Spinal cord (tissue), 9 donors: ENCODE measurements at regions not wholly inside any gene's neighbourhood (a gene's known extent, or its start where the extent isn't known, plus 50 kb on each side); places are given as distances from the start of the nearest gene placed in this dataset.

Source experiments
- DNase-seq, 6 donors: peaks; one replicate each; pipeline versions ENCODE4 v3.0.0 to v3.0.0-alpha.2; 2013 to 2015; ENCODE audit warnings: low spot score in 6 of 6, low read depth in 4 of 6
- H3K27ac ChIP-seq: one replicate; pipeline ENCODE4 v1.5.1; 2013; ENCODE audit warnings: low read depth, low read length, control low read depth
- H3K27me3 ChIP-seq: one replicate; pipeline ENCODE4 v1.6.1; 2013; ENCODE audit warnings: low read length; ENCODE audit not compliant: control insufficient read depth, insufficient read depth
- H3K36me3 ChIP-seq: one replicate; pipeline ENCODE4 v1.6.1; 2013; ENCODE audit warnings: low read length; ENCODE audit not compliant: control insufficient read depth, insufficient read depth
- H3K4me1 ChIP-seq: one replicate; pipeline ENCODE4 v1.6.1; 2013; ENCODE audit warnings: low read length; ENCODE audit not compliant: control insufficient read depth, insufficient read depth
- H3K4me3 ChIP-seq: one replicate; pipeline ENCODE4 v1.5.1; 2013; ENCODE audit warnings: low read depth, low read length, control low read depth
- H3K9me3 ChIP-seq: one replicate; pipeline ENCODE4 v1.6.1; 2013; ENCODE audit warnings: low read length; ENCODE audit not compliant: control insufficient read depth, insufficient read depth
- WGBS: methylation state at CpG from one replicate; pipeline ENCODE4 v1.1.5; 2013; ENCODE audit warnings: missing lambda C conversion rate; ENCODE audit not compliant: insufficient coverage; 5-methylcytosine and 5-hydroxymethylcytosine counted together
- donor health status: healthy.

DNA sequence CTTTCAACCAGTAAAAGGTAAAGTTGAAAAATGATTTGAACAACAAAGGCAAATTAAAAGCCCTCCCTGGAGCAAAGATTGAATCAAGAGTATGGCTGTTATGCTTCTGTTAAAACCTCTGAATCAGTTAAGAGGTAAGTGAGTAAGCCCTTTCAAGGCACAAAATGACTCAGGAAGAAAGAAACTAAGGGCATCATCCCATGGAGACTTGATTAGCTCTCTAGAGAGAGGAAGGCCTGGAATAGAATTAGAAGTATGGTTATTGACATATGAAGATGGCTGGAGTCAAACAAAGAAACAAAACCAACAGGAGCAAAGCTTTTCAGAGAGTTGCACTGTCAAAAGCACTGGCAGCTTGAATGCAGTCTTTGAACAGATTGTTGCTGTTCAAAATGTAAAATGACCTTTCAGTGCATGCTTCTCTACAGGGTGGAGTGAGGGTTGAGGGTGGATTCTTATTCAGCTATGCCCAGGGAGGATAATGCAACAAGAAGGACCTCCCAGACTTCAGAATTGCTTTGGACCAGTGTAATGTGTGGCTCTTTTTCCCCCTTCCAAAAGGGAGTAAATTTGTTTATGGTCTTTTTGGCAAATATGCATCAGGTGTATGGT is 365.5 kb downstream of the GBA3 start:
- Histone ChIP-seq H3K27me3 (no peaks in the 10 kb centered on the region), H3K36me3 (no peaks in the 10 kb centered on the region), H3K9me3 (no peaks in the 10 kb centered on the region), H3K27ac (no peak overlapping the region), H3K4me3 (no peak overlapping the region), H3K4me1 (no peaks in the 10 kb centered on the region)
- no peak for DNase-seq

DNA sequence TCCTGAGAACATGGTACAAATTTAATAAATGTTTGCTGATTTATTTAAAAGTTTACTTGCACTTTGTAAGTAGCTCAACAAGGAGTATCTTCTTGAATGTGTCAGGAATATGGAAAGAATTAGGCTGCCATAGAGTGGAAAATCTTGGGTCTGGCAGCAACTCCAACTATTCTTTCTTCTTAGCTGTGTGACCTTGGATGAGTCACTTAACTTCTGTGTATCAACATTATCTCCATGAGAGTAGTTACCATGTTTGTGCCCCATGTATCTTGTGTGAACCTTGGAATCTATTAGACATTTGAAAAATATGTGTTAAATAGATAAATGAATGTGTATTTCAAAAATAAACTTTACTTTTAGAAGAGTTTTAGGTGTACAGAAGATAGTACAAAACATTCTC is 348.8 kb downstream of the GBA3 start:
- Histone ChIP-seq H3K27me3 (no peaks in the 10 kb centered on the region), H3K4me3 (no peak overlapping the region)

DNA sequence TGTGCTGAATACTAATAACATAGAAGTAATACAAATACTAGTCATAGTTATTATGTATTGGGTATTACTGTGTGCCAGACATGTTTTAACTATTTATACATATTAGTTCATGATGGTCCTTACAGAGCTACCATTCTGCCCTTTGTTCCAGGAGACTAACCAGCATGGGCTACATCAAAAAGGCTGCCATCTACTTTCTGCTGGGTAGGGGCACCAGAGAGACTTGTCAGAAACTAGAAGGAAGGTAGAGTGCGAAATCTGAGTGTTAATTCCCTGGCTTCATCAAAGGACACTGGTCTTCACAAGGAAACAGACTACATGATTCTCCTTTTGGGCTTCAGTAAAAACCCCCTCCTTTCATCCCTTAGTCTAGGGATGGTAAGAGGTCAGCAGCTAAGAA is 347.8 kb downstream of the GBA3 start:
- Histone ChIP-seq H3K4me1 (no peaks in the 10 kb centered on the region), H3K27me3 (no peaks in the 10 kb centered on the region), H3K36me3 (no peaks in the 10 kb centered on the region), H3K9me3 (no peaks in the 10 kb centered on the region), H3K27ac (no peak overlapping the region), H3K4me3 (no peak overlapping the region)
- WGBS = no CpG with 5 or more reads among the region's 1 CpG
- no peak for DNase-seq

More for the DNA sequence above, 348.8 kb downstream of the GBA3 start:
- Histone ChIP-seq H3K36me3 (no peaks in the 10 kb centered on the region), H3K27ac (no peak overlapping the region), H3K9me3 (no peaks in the 10 kb centered on the region), H3K4me1 (no peaks in the 10 kb centered on the region)
- no peak for DNase-seq

DNA sequence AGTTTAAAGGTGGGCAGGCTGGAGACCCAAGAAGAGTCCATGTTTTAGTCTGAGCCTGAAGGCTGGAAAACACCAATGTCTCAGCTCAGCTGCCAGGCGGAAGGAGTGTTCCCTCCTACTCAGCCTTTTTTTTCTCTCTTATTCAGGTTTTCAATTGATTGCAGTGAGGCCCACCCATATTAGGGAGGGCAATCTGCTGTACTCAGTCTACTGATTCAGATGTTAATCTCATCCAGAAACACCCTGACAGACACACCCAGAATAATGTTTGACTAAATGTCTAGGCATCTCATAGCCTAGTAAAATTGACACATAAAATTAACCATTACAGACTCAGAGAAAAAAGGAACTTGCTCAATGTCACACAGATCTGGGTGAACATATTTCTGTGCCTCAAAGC is 347.1 kb downstream of the GBA3 start:
- DNase-seq = no peak
- Histone ChIP-seq H3K4me3 (no peak overlapping the region), H3K9me3 (no peaks in the 10 kb centered on the region), H3K36me3 (no peaks in the 10 kb centered on the region), H3K27ac (no peak overlapping the region), H3K27me3 (no peaks in the 10 kb centered on the region), H3K4me1 (no peaks in the 10 kb centered on the region)
- WGBS = no CpG with 5 or more reads among the region's 1 CpG

DNA sequence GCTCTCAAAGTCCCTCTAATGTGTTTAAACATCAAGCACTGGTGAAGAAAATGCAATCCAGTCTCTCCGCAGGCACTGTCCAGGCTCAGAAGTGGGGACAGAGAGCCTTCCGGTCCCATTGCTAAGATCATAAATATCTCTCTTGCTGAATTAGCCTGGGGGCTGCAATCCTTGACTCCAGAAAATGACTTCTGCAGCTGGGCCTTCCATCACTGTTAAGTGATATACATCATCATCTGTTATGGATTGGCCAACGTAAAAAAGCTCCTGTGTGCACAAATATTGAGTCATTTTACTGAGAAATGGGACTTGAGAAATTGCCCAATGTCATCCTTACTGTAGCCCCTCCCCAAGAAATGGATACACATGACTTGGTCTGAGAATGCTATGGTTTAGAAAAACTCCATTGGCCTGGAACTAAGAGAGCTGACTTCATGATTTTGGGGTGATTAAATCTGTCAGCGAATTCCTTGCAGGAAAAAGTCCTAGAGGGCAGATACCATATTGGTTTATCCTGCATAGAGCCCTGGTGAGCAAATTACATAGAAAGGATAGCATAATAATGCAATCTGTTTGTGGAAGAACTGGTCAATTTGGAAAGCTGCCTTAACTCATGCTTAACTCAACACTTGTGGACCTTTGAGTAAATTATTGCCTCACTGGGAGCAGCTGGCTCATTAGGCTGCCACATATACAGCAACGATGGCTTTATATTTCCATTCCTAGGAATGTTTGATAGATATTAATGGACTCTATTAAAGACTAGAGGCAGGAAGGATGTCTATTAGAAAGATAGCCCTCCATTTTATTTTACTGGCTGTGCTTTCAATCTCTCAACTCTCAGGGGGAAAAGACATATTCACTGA is 346.1 kb downstream of the GBA3 start:
- 89% methylated on average over 3 of the region's 5 CpGs for WGBS
- no peaks in the 10 kb centered on the region for H3K9me3 ChIP-seq
- DNase-seq = peak in 1 of 6 donors; percentile 8
- H3K27ac ChIP-seq = no peak overlapping the region
- no peaks in the 10 kb centered on the region for H3K4me1 ChIP-seq
- H3K36me3 ChIP-seq = no peaks in the 10 kb centered on the region
- no peaks in the 10 kb centered on the region for H3K27me3 ChIP-seq
- no peak overlapping the region for H3K4me3 ChIP-seq

DNA sequence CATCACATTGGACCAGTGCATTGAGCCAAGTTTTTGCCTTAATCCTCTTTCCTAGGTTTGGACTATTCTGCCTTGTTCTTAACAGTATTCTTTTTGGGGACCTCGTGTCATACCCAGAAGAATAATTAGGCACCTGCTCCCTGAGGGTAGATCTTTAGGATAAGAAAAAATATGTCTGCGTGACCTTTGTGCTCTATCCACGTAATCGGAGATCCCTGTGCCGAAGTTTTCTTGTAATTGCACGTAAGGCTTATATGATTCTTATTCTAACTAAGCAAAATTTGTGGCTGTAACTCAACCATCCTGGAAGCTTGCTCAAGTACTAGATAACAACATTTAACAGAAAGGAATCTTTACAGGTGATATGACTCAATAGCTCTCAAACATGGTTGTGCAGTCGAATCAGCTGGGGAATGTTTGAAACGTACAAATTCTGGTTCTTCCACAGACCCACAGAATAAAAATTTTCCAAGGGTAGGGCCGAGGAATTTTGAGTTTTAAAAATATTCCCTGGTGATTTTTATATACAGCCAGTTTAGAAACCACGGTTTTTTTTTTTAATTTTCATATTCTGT is 344.3 kb downstream of the GBA3 start:
- H3K4me1 ChIP-seq = no peaks in the 10 kb centered on the region
- no peak overlapping the region for H3K27ac ChIP-seq
- no peaks in the 10 kb centered on the region for H3K36me3 ChIP-seq
- 67% methylated on average over 1 of the region's 10 CpGs for WGBS
- H3K9me3 ChIP-seq = no peaks in the 10 kb centered on the region
- DNase-seq = no peak
- H3K4me3 ChIP-seq = no peak overlapping the region
- no peaks in the 10 kb centered on the region for H3K27me3 ChIP-seq

DNA sequence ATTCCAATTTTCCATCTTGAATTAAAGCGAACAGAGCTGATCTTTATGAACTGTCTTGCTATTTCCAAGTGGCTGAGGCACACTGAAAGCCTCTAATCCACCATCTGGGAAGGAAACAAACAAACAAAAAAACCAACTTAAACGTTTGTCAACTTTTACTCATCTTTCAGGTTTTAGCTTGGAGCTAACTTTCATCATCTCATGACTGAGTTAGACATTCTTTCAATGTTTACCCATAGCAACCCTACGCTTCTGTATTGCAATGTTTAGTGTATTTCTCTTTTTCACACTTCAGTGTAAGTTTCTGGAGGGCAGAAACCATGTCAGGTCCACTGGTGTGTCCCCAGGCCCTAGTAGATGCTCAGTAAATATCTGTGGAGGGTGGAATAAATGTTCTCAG is 343.8 kb downstream of the GBA3 start:
- Histone ChIP-seq H3K4me3 (no peak overlapping the region), H3K27ac (no peak overlapping the region), H3K36me3 (no peaks in the 10 kb centered on the region), H3K27me3 (no peaks in the 10 kb centered on the region), H3K9me3 (no peaks in the 10 kb centered on the region), H3K4me1 (no peaks in the 10 kb centered on the region)
- DNase-seq = no peak
- 100% methylated on average over 1 of the region's 3 CpGs for WGBS

DNA sequence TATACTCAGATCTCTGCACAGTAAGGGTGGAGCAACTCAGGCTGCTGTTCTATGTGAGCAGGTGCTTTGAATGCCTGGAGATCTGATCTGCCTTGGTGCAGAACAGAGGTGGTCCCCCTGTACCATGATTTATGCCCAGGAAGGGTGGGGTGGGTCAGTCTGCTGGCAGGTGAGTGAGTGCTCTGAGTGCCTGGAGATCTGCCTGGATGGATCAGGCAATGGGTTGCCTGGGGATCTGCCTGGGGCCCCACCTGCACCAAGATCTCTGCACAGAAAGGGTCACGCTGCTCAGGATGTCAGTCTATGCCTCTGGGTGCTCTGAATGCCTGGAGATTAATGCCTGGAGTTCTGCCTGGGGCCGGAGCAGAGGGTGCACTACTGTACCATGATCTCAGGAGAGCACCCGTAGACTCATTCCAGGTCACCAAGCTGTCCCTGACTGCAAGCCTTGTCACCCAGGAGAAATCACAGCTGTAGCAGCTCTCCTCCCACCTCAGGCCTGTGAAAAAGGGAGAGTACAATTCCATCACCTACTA is 342.9 kb downstream of the GBA3 start:
- no peaks in the 10 kb centered on the region for H3K27me3 ChIP-seq
- H3K36me3 ChIP-seq = no peaks in the 10 kb centered on the region
- no peaks in the 10 kb centered on the region for H3K9me3 ChIP-seq
- no peaks in the 10 kb centered on the region for H3K4me1 ChIP-seq
- H3K4me3 ChIP-seq = no peak overlapping the region
- no peak overlapping the region for H3K27ac ChIP-seq
- no peak for DNase-seq
- 92% methylated on average over 2 of the region's 3 CpGs for WGBS

DNA sequence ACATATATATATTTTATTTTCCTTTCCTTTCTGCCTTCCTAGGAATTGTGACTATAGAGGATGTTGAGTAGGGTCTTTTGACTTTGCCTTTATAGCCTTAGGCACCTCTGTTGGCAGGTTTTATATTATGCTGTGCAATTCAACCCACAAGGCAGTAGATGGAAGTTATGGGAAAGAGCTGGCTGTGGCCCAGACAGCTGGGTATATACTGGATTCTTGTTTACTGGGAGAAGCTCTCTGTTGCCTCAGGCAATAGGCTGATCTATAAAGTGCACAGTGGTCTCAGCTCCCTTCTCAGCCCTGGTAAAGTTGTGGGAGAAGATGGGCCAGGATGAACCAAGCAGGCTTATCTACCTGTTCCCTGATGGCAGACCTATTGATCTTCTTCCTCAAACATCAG is 342.0 kb downstream of the GBA3 start:
- H3K4me3 ChIP-seq = no peak overlapping the region
- no peaks in the 10 kb centered on the region for H3K4me1 ChIP-seq
- H3K27me3 ChIP-seq = no peaks in the 10 kb centered on the region
- DNase-seq = no peak
- no peaks in the 10 kb centered on the region for H3K36me3 ChIP-seq
- no peak overlapping the region for H3K27ac ChIP-seq
- H3K9me3 ChIP-seq = no peaks in the 10 kb centered on the region

DNA sequence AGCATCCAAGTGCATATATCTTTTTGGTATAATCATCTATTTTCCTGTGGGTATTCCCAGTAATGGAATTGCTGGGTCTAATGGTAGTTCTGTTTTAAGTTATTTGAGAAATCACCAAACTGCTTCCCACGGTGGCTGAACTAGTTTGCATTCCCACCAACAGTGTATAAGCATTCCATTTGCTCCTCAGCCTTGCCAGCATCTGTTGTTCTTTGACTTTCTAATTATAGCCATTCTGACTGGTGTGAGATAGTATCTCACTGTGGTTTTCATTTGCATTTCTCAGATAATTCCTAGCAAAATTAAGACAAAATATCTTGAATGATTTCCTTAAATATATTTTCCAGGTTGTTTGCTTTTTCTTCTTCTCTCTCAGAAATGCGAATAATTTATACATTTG is 341.1 kb downstream of the GBA3 start:
- no peak overlapping the region for H3K4me3 ChIP-seq
- H3K27ac ChIP-seq = no peak overlapping the region
- H3K27me3 ChIP-seq = no peaks in the 10 kb centered on the region
- no CpG with 5 or more reads among the region's 2 CpGs for WGBS
- H3K4me1 ChIP-seq = no peaks in the 10 kb centered on the region
- DNase-seq = no peak
- H3K36me3 ChIP-seq = no peaks in the 10 kb centered on the region
- no peaks in the 10 kb centered on the region for H3K9me3 ChIP-seq
